ENCODE measurements at regions not wholly inside any gene's neighbourhood (a gene's known extent, or its start where the extent isn't known, plus 50 kb on each side); places are given as distances from the start of the nearest gene placed in this dataset.
"Not testable (repeated sequence)": the region's sequence is repeated elsewhere in the genome, so short reads cannot be mapped to it uniquely, and the experiment has no call there.

DNA sequence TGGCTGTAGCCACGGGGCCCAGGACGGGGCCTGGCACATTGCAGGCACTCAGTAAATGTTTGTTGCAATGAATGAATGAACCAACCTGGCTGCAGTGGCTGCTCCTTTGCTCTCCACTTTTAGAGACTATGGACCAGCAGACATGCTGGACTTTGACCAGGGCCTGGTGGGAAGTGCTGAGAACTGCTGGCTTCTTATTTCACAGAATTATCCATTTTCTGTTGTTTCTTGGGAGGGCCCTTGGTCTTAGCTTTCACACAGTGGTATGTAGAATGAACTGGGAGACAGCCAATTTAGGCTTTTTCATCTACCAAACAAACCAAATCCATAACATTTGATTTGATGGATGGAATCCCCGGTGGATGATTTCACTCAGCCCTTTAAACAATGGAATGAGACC is 78.0 kb upstream of the LHFPL2 start:
- Mint-ChIP-seq H3K4me3 (peak overlapping the region in 7 of 8 donors; percentile 22 to 85 (median 58)), H3K36me3 (no peaks in the 10 kb centered on the region), H3K27me3 (no peaks in the 10 kb centered on the region), H3K9me3 (peaks cover 0 to 3% (median 0%) of the 10 kb centered on the region in 7 donors), H3K4me1 (peaks cover 36 to 79% (median 60%) of the 10 kb centered on the region in 3 donors), H3K27ac (peak overlapping the region in 5 of 6 donors; percentile 75 to 99 (median 94))
- ATAC-seq (ENCODE audit: low read depth in 2 of 2) (no peak), DNase-seq (no peak)

- Mint-ChIP-seq H3K4me3 (peak overlapping the region in 3 of 8 donors; percentile 22 to 53 (median 39)), H3K36me3 (no peaks in the 10 kb centered on the region), H3K27ac (peak overlapping the region in 4 of 6 donors; percentile 39 to 93 (median 71)), H3K9me3 (peaks cover 0 to 3% (median 0%) of the 10 kb centered on the region in 7 donors), H3K27me3 (no peaks in the 10 kb centered on the region), H3K4me1 (peaks cover 35 to 79% (median 59%) of the 10 kb centered on the region in 3 donors)
- ATAC-seq (ENCODE audit: low read depth in 2 of 2) (no peak), DNase-seq (no peak)
Observed at GRCh38 chr5:78726003-78726402, 77.4 kb upstream of the LHFPL2 start.

GRCh38 chr5:78724061-78724460 is 75.5 kb upstream of the LHFPL2 start:
- ATAC-seq (ENCODE audit: low read depth in 2 of 2) (no peak), DNase-seq (no peak)
- Mint-ChIP-seq H3K36me3 (no peaks in the 10 kb centered on the region), H3K4me1 (peaks cover 31 to 78% (median 58%) of the 10 kb centered on the region in 3 donors), H3K4me3 (no peak overlapping the region), H3K27me3 (no peaks in the 10 kb centered on the region), H3K27ac (peak overlapping the region in 2 of 6 donors; percentile 11 to 79), H3K9me3 (no peaks in the 10 kb centered on the region)

- Mint-ChIP-seq H3K4me3 (peak overlapping the region in 4 of 8 donors; percentile 31 to 57 (median 52)), H3K4me1 (peaks cover 27 to 64% (median 34%) of the 10 kb centered on the region in 3 donors), H3K27ac (peak overlapping the region in 5 of 6 donors; percentile 29 to 80 (median 68)), H3K9me3 (no peaks in the 10 kb centered on the region), H3K27me3 (no peaks in the 10 kb centered on the region), H3K36me3 (no peaks in the 10 kb centered on the region)
- no peak for ATAC-seq (ENCODE audit: low read depth in 2 of 2)
- no peak for DNase-seq
Observed at GRCh38 chr5:78720997-78721396, 72.4 kb upstream of the LHFPL2 start.

- DNase-seq (no peak), ATAC-seq (ENCODE audit: low read depth in 2 of 2) (no peak)
- H3K36me3 Mint-ChIP-seq = no peaks in the 10 kb centered on the region
- no peaks in the 10 kb centered on the region for H3K27me3 Mint-ChIP-seq
- H3K27ac Mint-ChIP-seq = peak overlapping the region in 5 of 6 donors; percentile 20 to 80 (median 70)
- H3K9me3 Mint-ChIP-seq = no peaks in the 10 kb centered on the region
- H3K4me3 Mint-ChIP-seq = peak overlapping the region in 5 of 8 donors; percentile 6 to 54 (median 31)
- peaks cover 24 to 61% (median 31%) of the 10 kb centered on the region in 3 donors for H3K4me1 Mint-ChIP-seq
Observed at GRCh38 chr5:78720227-78720985, 71.8 kb upstream of the LHFPL2 start.

DNA sequence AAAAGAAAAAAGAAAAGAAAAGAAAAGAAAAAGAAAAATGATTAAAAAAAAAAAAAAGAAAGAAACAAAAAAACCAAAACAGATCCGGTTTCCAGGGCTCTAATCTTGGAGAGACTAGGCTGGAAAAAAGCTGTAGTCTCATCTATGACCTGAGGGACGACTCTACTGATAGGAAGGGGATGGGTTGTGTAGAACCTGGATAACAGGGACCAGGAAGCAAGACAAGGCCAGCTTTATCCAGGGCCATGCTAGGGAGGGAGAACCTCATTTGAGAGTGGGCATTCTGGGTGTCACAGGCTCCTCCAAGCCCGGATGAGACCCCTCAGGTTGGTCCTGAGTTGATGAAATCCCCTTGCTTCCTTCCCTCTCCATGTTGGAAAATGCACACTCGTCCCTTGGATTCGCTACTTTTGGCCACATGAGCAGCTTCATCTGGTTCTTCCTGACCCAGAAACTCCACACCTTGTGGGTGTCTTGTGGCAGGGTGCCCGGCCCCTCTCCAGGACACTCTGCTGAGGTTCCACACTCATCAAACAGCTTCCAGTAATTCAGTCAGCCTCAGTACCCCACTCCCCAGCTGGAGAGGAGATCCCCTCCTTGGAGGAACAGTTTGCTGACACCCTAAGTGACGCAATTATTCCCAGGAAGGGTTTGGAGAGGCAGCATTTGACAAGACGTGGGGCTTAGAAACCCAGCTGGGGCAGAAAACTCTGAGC is 71.1 kb upstream of the LHFPL2 start:
- ATAC-seq (ENCODE audit: low read depth in 2 of 2) (no peak), DNase-seq (no peak)
- Mint-ChIP-seq H3K27ac (peak overlapping the region in 4 of 6 donors; percentile 22 to 89 (median 56)), H3K4me3 (no peak overlapping the region), H3K4me1 (peaks cover 24 to 64% (median 31%) of the 10 kb centered on the region in 3 donors), H3K36me3 (no peaks in the 10 kb centered on the region), H3K9me3 (no peaks in the 10 kb centered on the region), H3K27me3 (no peaks in the 10 kb centered on the region)

GRCh38 chr5:78718824-78719223 is 70.3 kb upstream of the LHFPL2 start:
- Mint-ChIP-seq H3K4me3 (peak overlapping the region in 1 of 8 donors; percentile 65), H3K36me3 (no peaks in the 10 kb centered on the region), H3K4me1 (peaks cover 24 to 60% (median 31%) of the 10 kb centered on the region in 3 donors), H3K9me3 (no peaks in the 10 kb centered on the region), H3K27me3 (no peaks in the 10 kb centered on the region), H3K27ac (peak overlapping the region in 3 of 6 donors; percentile 12 to 74 (median 68))
- DNase-seq (no peak), ATAC-seq (ENCODE audit: low read depth in 2 of 2) (no peak)

- Mint-ChIP-seq H3K4me3 (no peak overlapping the region), H3K27me3 (no peaks in the 10 kb centered on the region), H3K9me3 (no peaks in the 10 kb centered on the region), H3K36me3 (no peaks in the 10 kb centered on the region), H3K27ac (peak overlapping the region in 5 of 6 donors; percentile 7 to 86 (median 31)), H3K4me1 (peaks cover 19 to 52% (median 24%) of the 10 kb centered on the region in 3 donors)
- no peak for DNase-seq
- ATAC-seq (ENCODE audit: low read depth in 2 of 2) = no peak
Observed at GRCh38 chr5:78717674-78718584, 69.4 kb upstream of the LHFPL2 start.

DNA sequence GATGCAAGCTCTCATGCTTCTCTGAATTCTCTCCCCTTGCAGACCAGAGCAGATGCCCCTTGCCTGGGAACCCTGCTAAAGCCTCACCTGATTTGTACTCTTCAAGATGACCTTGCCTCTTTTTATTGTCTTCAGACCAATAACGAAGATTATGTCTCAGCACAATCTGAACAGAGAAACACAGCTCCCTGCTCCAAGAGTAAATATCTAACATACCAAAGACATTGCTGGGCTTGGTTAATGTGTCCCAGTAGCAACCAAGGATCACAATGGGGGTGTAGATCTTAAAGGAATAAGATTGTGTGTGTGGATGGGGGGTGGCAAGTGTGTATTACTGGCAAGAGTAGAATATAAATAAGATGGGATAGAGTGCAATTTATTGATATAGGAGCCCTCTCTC is 67.6 kb upstream of the LHFPL2 start:
- Mint-ChIP-seq H3K9me3 (no peaks in the 10 kb centered on the region), H3K27ac (peak overlapping the region in 3 of 6 donors; percentile 12 to 48 (median 33)), H3K36me3 (no peaks in the 10 kb centered on the region), H3K27me3 (no peaks in the 10 kb centered on the region), H3K4me3 (no peak overlapping the region), H3K4me1 (peaks cover 10 to 35% (median 19%) of the 10 kb centered on the region in 3 donors)
- DNase-seq (no peak), ATAC-seq (ENCODE audit: low read depth in 2 of 2) (no peak)

DNA sequence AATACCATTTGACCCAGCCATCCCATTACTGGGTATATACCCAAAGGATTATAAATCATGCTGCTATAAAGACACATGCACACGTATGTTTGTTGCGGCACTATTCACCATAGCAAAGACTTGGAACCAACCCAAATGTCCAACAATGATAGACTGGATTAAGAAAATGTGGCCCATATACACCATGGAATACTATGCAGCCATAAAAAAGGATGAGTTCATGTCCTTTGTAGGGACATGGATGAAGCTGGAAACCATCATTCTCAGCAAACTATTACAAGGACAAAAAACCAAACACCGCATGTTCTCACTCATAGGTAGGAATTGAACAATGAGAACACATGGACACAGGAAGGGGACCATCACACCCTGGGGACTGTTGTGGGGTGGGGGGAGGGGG is 66.8 kb upstream of the LHFPL2 start:
- ATAC-seq (ENCODE audit: low read depth in 2 of 2); H3K9me3 Mint-ChIP-seq; H3K27ac Mint-ChIP-seq; DNase-seq; H3K27me3 Mint-ChIP-seq; H3K4me3 Mint-ChIP-seq; H3K36me3 Mint-ChIP-seq: not testable (repeated sequence)
- H3K4me1 Mint-ChIP-seq = peaks cover 7 to 27% (median 15%) of the 10 kb centered on the region in 3 donors

GRCh38 chr5:78711670-78712069 is 63.1 kb upstream of the LHFPL2 start:
- H3K4me1 Mint-ChIP-seq = peaks cover 6 to 12% (median 10%) of the 10 kb centered on the region in 3 donors
- H3K9me3 Mint-ChIP-seq; DNase-seq; H3K36me3 Mint-ChIP-seq; H3K27ac Mint-ChIP-seq; H3K27me3 Mint-ChIP-seq; ATAC-seq (ENCODE audit: low read depth in 2 of 2); H3K4me3 Mint-ChIP-seq: not testable (repeated sequence)

GRCh38 chr5:78709729-78710430 is 61.3 kb upstream of the LHFPL2 start:
- H3K27me3 Mint-ChIP-seq; DNase-seq; H3K27ac Mint-ChIP-seq; H3K9me3 Mint-ChIP-seq; H3K4me1 Mint-ChIP-seq; H3K36me3 Mint-ChIP-seq; ATAC-seq (ENCODE audit: low read depth in 2 of 2): not testable (repeated sequence)
- H3K4me3 Mint-ChIP-seq = peak overlapping the region in 1 of 8 donors; percentile 21

All from naive B cell (primary cell).